CD4-positive, alpha-beta T cell treated with Interleukin-4 for 1 hour (primary cell): ENCODE measurements at regions not wholly inside any gene's neighbourhood (a gene's known extent, or its start where the extent isn't known, plus 50 kb on each side); places are given as distances from the start of the nearest gene placed in this dataset.
"Not testable (repeated sequence)": the region's sequence is repeated elsewhere in the genome, so short reads cannot be mapped to it uniquely, and the experiment has no call there.

ENCODE experiments used
- DNase-seq, 2 donors: peaks; one replicate each; pipeline ENCODE4 v3.0.0-alpha.2; 2020 to 2022

GRCh38 chr6:104676679-104677078, 183.0 kb downstream of the HACE1 start:
- not testable (repeated sequence) for DNase-seq

- not testable (repeated sequence) for DNase-seq
Observed at GRCh38 chr6:104675161-104675560, 184.6 kb downstream of the HACE1 start.

- DNase-seq = not testable (repeated sequence)
Observed at GRCh38 chr6:104673078-104673477, 186.6 kb downstream of the HACE1 start.

GRCh38 chr6:104671591-104671891, 188.2 kb downstream of the HACE1 start:
- not testable (repeated sequence) for DNase-seq

- DNase-seq = peak in 1 of 2 donors; percentile 19
Observed at GRCh38 chr6:104670834-104671590, 188.7 kb downstream of the HACE1 start.

GRCh38 chr6:104669483-104669882, 190.2 kb downstream of the HACE1 start:
- no peak for DNase-seq

GRCh38 chr6:104656235-104656634, 203.5 kb downstream of the HACE1 start:
- DNase-seq = no peak

GRCh38 chr6:104653781-104654180, 205.9 kb downstream of the HACE1 start:
- no peak for DNase-seq

- DNase-seq = no peak
Observed at GRCh38 chr6:104648347-104648746, 211.4 kb downstream of the HACE1 start.

- no peak for DNase-seq
Observed at GRCh38 chr6:104644848-104645247, 214.9 kb downstream of the HACE1 start.

- no peak for DNase-seq
Observed at GRCh38 chr6:104642871-104643270, 216.8 kb downstream of the HACE1 start.

- DNase-seq = no peak
Observed at GRCh38 chr6:104640761-104641160, 219.0 kb downstream of the HACE1 start.

GRCh38 chr6:104640150-104640700, 219.5 kb downstream of the HACE1 start:
- DNase-seq = no peak

- DNase-seq = no peak
Observed at GRCh38 chr6:104639668-104640067, 220.1 kb downstream of the HACE1 start.

GRCh38 chr6:104638841-104639290, 220.9 kb downstream of the HACE1 start:
- no peak for DNase-seq

GRCh38 chr6:104633125-104633524, 226.6 kb downstream of the HACE1 start:
- no peak for DNase-seq

- DNase-seq = no peak
Observed at GRCh38 chr6:104632588-104632987, 227.1 kb downstream of the HACE1 start.

GRCh38 chr6:104630955-104631354, 228.8 kb downstream of the HACE1 start:
- DNase-seq = no peak

- no peak for DNase-seq
Observed at GRCh38 chr6:104630522-104630921, 229.2 kb downstream of the HACE1 start.

- no peak for DNase-seq
Observed at GRCh38 chr6:104629826-104630225, 229.9 kb downstream of the HACE1 start.

- no peak for DNase-seq
Observed at GRCh38 chr6:104625536-104625935, 234.2 kb downstream of the HACE1 start.

- no peak for DNase-seq
Observed at GRCh38 chr6:104623052-104623690, 236.5 kb downstream of the HACE1 start.

GRCh38 chr6:104621396-104621795, 238.3 kb downstream of the HACE1 start:
- no peak for DNase-seq

GRCh38 chr6:104617591-104617990, 242.1 kb downstream of the HACE1 start:
- DNase-seq = no peak
